Right lobe of liver (tissue), 4 donors: ENCODE measurements at regions not wholly inside any gene's neighbourhood (a gene's known extent, or its start where the extent isn't known, plus 50 kb on each side); places are given as distances from the start of the nearest gene placed in this dataset.

Experiments
- POLR2A ChIP-seq: fragments of 450-650 bp; IDR thresholded peaks from one replicate; pipeline ENCODE4 v1.6.1; 2017; ENCODE audit warnings: antibody characterized with exemption, mild to moderate bottlenecking
- TF ChIP-seq, protein P1 (sequence below), 4 donors: fragments of 200-600 bp in 3 of 4; fragments of 450-650 bp in 1 of 4; IDR thresholded peaks; one replicate each; pipeline versions ENCODE4 v1.5.1 to v1.8.0; 2016 to 2022; ENCODE audit warnings: antibody characterized with exemption in 4 of 4, mild to moderate bottlenecking in 2 of 4
- donor health status: DM: no; HTN: no; CAD: no.
- donor health status: DM: no; HTN: no; CAD: no.
- donor health status: DM: no; HTN: yes; CAD: no.

DNA sequence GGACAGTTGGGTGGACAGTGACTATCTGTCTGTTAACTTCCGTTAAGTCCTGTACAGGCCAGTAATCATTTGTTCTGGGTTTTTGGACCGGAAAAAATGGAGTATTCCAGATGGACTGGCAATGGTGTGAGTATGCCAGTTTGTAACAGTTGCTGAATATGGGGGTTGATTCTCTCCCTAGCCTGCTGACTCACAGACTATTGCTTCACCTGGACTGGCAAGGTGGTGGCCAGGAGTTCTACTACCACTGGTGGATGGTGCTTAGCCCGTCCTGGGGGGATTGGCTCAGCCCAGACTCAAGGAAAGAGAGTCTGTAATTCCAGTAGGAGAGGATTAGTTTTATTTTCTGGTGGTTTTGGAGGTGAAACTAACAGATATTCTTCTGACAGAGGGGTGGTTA is 343.8 kb upstream of the USP9Y start:
- TF ChIP-seq, protein P1, sequence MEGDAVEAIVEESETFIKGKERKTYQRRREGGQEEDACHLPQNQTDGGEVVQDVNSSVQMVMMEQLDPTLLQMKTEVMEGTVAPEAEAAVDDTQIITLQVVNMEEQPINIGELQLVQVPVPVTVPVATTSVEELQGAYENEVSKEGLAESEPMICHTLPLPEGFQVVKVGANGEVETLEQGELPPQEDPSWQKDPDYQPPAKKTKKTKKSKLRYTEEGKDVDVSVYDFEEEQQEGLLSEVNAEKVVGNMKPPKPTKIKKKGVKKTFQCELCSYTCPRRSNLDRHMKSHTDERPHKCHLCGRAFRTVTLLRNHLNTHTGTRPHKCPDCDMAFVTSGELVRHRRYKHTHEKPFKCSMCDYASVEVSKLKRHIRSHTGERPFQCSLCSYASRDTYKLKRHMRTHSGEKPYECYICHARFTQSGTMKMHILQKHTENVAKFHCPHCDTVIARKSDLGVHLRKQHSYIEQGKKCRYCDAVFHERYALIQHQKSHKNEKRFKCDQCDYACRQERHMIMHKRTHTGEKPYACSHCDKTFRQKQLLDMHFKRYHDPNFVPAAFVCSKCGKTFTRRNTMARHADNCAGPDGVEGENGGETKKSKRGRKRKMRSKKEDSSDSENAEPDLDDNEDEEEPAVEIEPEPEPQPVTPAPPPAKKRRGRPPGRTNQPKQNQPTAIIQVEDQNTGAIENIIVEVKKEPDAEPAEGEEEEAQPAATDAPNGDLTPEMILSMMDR (IDR thresholded peaks at IDR 0.05): no peak
- no peak for TF ChIP-seq POLR2A
